ENCODE measurements at regions not wholly inside any gene's neighbourhood (a gene's known extent, or its start where the extent isn't known, plus 50 kb on each side); places are given as distances from the start of the nearest gene placed in this dataset.

GRCh38 chr4:136962868-136963267 is 569.4 kb downstream of the PCDH18 start:
- TF ChIP-seq USF1 (IDR thresholded peaks at IDR 0.05) (no peak), MAX (IDR thresholded peaks at IDR 0.05) (no peak), TAF1 (IDR thresholded peaks at IDR 0.05; ENCODE audit: low read depth) (no peak), TEAD4 (IDR thresholded peaks at IDR 0.05) (no peak)

All from Ishikawa (cell line).